HG03432 (cell line): ENCODE measurements at regions not wholly inside any gene's neighbourhood (a gene's known extent, or its start where the extent isn't known, plus 50 kb on each side); places are given as distances from the start of the nearest gene placed in this dataset.
"Not testable (repeated sequence)": the region's sequence is repeated elsewhere in the genome, so short reads cannot be mapped to it uniquely, and the experiment has no call there.

ENCODE experiments used
- ATAC-seq: cut with Tn5 transposase; IDR thresholded peaks from one replicate; pipeline ENCODE4 v1.9.1; 2021; ENCODE audit warnings: mild to moderate bottlenecking, moderate library complexity; ENCODE audit not compliant: unreplicated experiment

DNA sequence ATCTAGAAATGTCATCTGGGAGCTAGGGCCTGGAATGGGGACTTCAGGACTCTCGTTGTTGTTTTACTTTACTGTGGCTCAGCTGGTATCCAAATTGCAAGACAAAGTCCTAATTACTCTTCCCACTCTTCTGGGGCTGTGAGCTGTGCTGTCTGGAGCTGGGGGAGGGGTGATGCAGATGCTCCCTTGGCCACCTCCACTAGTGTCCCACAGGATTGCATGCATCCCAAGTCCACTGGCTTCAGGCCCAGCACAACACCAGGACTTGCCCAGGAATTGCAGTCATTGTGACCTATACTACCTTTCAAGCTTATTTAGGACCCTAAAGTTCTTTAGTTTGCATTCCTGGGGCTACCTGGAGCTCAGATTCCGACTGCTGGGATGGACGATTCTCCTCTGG lies 366.1 kb upstream of the FAM47C start:
- no peak for ATAC-seq

- no peak for ATAC-seq
Observed at GRCh38 chrX:36650622-36651021, 357.5 kb upstream of the FAM47C start.

DNA sequence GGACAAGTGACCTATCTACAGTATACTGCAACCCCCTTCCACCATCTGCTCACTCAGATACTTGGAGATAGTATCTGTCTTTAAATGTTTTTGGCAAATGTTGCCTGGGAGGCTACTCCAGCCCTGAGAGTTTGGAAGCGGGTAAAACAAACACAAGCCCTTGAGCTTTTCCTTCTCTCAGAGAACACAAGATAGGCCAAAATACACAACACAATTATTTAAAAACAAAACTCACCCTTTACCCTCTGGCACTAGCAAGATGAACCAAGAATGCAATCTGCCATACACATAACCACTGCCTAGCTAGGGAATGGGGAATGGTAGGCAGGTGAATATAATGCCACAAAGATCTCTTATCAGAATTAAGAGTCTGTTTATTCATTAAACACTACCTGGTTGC lies 324.7 kb upstream of the FAM47C start:
- ATAC-seq, result no peak

GRCh38 chrX:36684053-36684452 lies 324.1 kb upstream of the FAM47C start:
- ATAC-seq, result no peak

GRCh38 chrX:36721990-36722389 lies 286.2 kb upstream of the FAM47C start:
- ATAC-seq, result no peak

GRCh38 chrX:36753602-36754001 lies 254.6 kb upstream of the FAM47C start:
- ATAC-seq, result no peak

DNA sequence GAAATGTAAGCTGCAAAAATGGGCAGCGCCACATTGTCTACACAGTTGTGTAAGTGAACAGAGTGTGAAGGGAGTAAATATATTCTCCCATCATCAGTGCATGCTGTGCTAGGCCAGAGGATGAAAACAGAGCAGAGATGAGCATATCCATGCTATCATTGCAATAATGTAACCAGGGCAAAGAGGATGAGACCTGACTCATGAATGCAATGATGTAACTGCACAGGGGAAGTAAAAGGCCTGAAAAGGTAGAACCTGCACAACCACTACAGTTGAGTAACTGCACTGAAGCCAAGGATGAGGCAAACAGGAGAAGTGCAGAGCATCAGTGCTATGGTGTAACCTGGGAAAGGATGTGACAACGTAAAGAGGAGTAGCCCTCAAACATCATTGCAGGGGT lies 220.4 kb upstream of the FAM47C start:
- no peak for ATAC-seq

- no peak for ATAC-seq
Observed at GRCh38 chrX:36803151-36803550, 205.0 kb upstream of the FAM47C start.

DNA sequence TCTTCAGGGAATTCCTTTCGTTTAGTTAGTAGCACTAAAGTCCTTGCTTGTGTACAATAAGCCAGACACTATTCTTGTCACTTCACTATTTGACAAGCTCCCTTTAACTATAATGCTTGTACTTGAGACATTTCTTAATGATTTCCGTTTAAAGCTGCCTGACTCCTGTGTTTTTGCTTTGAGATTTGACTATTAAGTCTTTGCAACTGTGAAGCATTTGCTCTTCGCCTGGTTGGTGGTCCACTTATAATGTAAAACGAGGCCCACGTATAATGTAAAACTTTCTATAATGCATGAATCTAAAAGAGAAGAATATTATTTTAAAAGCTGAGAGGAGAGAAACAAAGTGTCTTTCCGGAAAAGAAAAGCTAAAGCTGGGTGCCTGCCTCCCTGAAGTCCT lies 204.1 kb upstream of the FAM47C start:
- no peak for ATAC-seq

DNA sequence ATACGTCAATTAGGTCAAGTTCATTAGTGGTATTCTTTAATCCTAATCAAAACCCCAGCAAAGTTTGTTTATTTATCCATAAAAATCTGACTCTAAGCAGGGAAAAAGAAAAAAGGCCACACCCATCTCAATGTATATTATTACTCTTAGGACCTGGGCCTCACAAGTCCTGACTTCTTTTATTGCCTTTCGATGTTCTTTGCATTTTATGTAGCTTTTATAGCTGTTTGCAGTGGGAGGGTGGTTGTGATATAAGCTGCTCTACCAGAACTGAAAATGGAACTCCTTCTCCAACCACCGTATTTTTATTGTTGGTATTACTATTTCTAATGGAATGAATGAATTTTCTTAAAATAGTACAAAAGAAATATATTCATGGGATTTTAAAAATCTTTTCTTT lies 163.3 kb upstream of the FAM47C start:
- no peak for ATAC-seq

GRCh38 chrX:36847496-36847895 lies 160.7 kb upstream of the FAM47C start:
- no peak for ATAC-seq

- no peak for ATAC-seq
Observed at GRCh38 chrX:36849407-36849806, 158.8 kb upstream of the FAM47C start.

GRCh38 chrX:36856849-36857248 lies 151.3 kb upstream of the FAM47C start:
- ATAC-seq, result no peak

DNA sequence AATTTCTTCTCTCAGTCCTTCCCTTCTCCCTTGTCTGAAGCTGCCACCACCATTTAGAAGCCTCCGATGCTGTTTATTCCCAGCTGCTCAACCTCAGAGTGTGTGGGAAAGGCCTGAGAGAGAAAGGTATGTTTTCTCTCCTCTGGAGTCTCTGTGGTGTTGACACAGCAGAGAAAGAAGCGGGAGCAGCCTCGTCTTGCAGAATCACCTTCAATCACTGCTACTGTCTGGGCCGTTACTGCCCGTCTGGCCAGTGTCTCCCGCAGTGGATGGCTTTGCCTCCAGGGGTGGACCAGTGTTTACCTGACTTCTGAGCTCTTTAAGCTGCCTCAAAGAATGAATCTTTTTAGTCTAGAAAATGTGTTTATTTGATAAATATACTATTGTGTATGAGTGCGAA lies 148.9 kb upstream of the FAM47C start:
- no peak for ATAC-seq

DNA sequence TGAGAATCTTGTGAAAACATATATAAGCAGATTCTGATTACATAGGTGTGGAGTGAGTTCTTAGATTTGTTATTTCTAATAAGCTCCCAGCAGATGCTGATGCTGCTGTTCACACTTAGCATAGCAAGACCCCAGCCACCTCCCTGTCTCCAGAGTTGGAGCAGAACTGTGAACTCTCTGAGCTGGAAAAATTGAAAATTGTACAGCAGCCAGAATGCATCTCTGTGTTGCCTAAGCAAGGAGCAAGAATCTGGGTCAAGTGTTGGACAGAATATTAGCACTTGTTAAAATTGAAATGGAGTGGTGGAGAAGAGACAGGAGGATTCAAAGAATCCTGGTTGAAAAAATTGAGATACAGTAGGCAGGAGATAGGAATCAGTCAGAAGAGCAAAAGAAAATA lies 146.6 kb upstream of the FAM47C start:
- no peak for ATAC-seq

DNA sequence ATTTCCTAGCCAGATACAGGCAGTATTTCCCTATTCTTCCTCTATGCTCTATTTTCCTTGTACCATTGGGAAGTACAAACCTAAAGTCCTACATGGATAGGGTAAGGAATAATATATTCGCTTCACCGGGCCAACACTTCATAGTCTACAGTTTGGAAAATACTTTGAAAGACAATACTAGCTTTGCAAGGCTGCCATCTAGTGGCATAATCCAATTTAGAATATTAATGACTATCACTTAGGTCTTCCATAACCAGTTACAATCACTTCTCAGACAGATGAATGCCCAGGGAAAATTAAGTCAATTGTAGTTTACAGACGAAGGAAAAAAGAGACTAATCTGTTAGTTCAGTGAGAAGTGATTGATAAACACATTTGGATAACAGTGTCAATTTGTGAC lies 141.0 kb upstream of the FAM47C start:
- ATAC-seq, result peak; percentile 62

- no peak for ATAC-seq
Observed at GRCh38 chrX:36868592-36868991, 139.6 kb upstream of the FAM47C start.

- ATAC-seq, result no peak
Observed at GRCh38 chrX:36869457-36869856, 138.7 kb upstream of the FAM47C start.

DNA sequence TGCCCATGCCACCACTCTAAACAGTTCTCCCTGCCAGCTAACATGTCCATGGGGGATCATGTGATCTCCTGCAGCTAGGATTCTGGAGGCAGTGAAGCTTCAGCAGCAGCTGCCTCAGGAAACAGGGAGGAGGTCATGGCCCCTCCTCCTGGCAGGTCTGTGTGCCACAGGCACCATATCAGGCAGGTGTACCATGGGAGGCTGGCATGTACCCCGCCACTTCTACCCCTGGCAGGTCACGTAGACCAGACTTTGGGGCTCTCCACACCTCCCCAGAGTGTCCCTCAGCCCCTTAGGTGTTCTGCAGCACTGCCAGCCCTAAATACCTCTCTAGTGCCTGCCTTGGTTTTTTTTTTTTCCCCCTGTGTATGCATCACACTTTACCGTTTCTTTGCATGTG lies 110.5 kb upstream of the FAM47C start:
- no peak for ATAC-seq

GRCh38 chrX:36898301-36898700 lies 109.9 kb upstream of the FAM47C start:
- peak; percentile 63 for ATAC-seq

GRCh38 chrX:36904561-36904960 lies 103.6 kb upstream of the FAM47C start:
- not testable (repeated sequence) for ATAC-seq

GRCh38 chrX:36908801-36909675 lies 99.1 kb upstream of the FAM47C start:
- ATAC-seq, result no peak

DNA sequence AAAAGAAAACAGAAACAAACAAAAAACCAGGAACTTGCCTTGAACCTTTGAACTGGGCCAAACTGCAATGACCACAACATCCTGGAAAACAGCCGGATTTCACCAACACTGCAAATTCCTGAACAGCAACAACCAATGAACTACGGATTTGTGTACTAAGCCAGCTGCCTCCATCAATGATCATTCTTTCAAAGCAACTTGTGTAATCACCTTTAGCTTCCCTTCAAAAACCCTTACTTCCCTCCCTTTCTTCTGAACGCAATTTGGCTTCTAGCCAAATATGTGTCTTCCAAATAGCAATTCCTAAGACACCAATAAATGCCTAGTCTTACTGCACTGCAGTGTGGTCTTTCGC lies 98.5 kb upstream of the FAM47C start:
- ATAC-seq, result no peak
